ENCODE measurements at regions not wholly inside any gene's neighbourhood (a gene's known extent, or its start where the extent isn't known, plus 50 kb on each side); places are given as distances from the start of the nearest gene placed in this dataset.
A peak's percentile ranks its signal among the peaks of the same experiment; 100 is the strongest.

DNA sequence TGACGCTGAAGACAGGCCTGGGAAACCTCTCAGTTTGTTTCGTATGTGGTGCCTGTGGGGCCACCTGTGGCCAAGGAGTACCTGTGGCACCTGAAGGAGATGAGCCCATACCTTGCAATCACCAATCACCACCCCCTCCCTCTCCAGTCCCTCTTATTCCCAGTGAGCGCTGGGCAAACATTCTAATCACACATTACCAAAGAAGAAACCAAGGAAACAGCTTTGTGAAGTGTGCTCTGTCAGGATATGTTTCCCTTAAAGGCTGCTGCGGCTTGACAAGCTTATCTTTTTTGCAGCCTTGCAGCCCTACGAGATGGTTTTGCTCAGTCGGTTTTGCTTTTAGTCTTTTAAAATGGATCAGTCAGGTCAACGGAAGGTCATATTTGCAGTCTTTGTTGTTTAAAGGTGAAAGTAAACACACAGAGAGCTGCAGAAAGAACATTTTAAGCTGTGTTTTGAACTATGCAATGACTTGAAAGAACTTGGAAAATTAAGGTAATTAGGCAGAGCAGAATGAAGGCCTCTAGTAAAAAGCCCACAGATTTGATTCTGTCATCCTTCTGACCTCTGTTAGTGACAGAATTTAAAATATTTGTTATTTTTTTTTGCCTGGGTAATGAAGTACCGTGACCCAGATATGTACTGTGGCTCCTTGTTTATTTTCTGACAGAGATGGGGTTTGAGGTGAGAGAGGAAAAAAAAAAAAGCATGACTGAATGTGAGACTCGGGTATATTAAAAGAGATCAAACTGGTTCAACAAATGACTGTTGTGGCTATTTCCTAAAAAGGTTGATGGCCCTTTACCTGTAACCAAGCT is 461.4 kb downstream of the NSUN3 start:
- Histone ChIP-seq H3K79me2 (ENCODE audit: low read length) (no peaks in the 10 kb centered on the region), H3K36me3 (replicated peaks; ENCODE audit: low read depth, low read length) (no peaks in the 10 kb centered on the region), H3K27me3 (ENCODE audit: low read depth, low read length) (no peaks in the 10 kb centered on the region), H3K4me2 (ENCODE audit: low read length) (no peak overlapping the region), H3K9me3 (ENCODE audit: insufficient read depth, low read length) (no peaks in the 10 kb centered on the region), H3K4me1 (ENCODE audit: low read length) (peaks cover 13% of the 10 kb centered on the region), H3K4me3 (ENCODE audit: low read length) (no peak overlapping the region), H2AFZ (ENCODE audit: low read depth, low read length) (no peak overlapping the region; the same call in 1 of the 2 replicates), H3K27ac (ENCODE audit: low read length) (no peak overlapping the region), H3K9ac (ENCODE audit: low read length) (no peak overlapping the region), H4K20me1 (ENCODE audit: insufficient read depth, low read length) (no peaks in the 10 kb centered on the region)
- TF ChIP-seq, protein P1, sequence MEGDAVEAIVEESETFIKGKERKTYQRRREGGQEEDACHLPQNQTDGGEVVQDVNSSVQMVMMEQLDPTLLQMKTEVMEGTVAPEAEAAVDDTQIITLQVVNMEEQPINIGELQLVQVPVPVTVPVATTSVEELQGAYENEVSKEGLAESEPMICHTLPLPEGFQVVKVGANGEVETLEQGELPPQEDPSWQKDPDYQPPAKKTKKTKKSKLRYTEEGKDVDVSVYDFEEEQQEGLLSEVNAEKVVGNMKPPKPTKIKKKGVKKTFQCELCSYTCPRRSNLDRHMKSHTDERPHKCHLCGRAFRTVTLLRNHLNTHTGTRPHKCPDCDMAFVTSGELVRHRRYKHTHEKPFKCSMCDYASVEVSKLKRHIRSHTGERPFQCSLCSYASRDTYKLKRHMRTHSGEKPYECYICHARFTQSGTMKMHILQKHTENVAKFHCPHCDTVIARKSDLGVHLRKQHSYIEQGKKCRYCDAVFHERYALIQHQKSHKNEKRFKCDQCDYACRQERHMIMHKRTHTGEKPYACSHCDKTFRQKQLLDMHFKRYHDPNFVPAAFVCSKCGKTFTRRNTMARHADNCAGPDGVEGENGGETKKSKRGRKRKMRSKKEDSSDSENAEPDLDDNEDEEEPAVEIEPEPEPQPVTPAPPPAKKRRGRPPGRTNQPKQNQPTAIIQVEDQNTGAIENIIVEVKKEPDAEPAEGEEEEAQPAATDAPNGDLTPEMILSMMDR (IDR thresholded peaks at IDR 0.05; ENCODE audit: low read depth, low read length) = no peak
- TF ChIP-seq EZH2phosphoT487 (IDR thresholded peaks at IDR 0.05; ENCODE audit: low read depth) = no peak

DNA sequence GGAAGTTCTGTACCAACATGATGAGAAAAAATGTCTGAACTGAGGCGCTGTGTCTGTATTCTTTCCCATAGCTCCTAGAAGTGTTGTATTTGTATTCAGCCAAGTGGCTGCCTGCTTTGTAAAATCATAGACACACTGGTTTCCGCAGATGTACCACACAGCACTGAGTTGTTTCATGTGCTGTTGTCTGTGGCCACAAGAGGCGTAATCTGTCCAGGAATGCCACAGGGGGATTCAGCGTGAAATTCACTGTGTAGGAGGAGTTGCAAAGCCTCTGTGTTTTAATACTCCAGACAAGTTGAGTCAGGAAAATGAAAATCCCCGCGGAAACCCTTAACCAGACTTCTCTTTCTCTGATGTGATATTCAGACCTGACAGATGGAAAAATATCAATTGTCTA is 462.2 kb downstream of the NSUN3 start:
- H3K9me3 ChIP-seq (ENCODE audit: insufficient read depth, low read length) = no peaks in the 10 kb centered on the region
- H3K79me2 ChIP-seq (ENCODE audit: low read length) = no peaks in the 10 kb centered on the region
- H3K27me3 ChIP-seq (ENCODE audit: low read depth, low read length) = no peaks in the 10 kb centered on the region
- peaks cover 13% of the 10 kb centered on the region for H3K4me1 ChIP-seq (ENCODE audit: low read length)
- H2AFZ ChIP-seq (ENCODE audit: low read depth, low read length) = no peak overlapping the region
- no peak for TF ChIP-seq EZH2phosphoT487 (IDR thresholded peaks at IDR 0.05; ENCODE audit: low read depth)
- TF ChIP-seq, protein P1 (IDR thresholded peaks at IDR 0.05; ENCODE audit: low read depth, low read length) = 0 out of 2 replicates have a peak, but pooled peaks have one; percentile 5
- no peak overlapping the region for H3K9ac ChIP-seq (ENCODE audit: low read length)
- H3K4me3 ChIP-seq (ENCODE audit: low read length) = no peak overlapping the region
- no peak overlapping the region for H3K4me2 ChIP-seq (ENCODE audit: low read length)
- no peaks in the 10 kb centered on the region for H3K36me3 ChIP-seq (replicated peaks; ENCODE audit: low read depth, low read length)
- H4K20me1 ChIP-seq (ENCODE audit: insufficient read depth, low read length) = no peaks in the 10 kb centered on the region
- H3K27ac ChIP-seq (ENCODE audit: low read length) = no peak overlapping the region

DNA sequence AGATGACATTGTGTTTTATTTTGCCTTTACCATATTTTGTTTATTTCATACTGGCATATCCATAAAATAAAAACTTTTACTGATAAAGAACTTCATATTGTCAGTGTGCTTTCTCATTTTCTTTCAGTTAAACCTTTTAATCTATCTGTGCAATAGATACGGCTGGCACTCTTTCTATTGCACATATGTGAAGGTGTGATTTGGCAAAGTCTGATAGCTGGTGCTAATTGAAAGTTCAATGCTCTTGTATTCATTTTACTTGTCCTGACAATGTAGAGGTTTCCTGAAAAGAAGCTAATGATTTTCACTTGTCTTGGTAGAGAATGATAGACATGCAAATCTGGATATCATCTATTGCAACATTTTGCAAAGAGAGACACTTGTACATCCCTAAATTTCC is 467.0 kb downstream of the NSUN3 start:
- Histone ChIP-seq H3K9me3 (ENCODE audit: insufficient read depth, low read length) (no peaks in the 10 kb centered on the region), H3K4me3 (ENCODE audit: low read length) (no peak overlapping the region), H3K27me3 (ENCODE audit: low read depth, low read length) (no peaks in the 10 kb centered on the region), H4K20me1 (ENCODE audit: insufficient read depth, low read length) (no peaks in the 10 kb centered on the region), H3K4me1 (ENCODE audit: low read length) (no peaks in the 10 kb centered on the region), H3K4me2 (ENCODE audit: low read length) (no peak overlapping the region), H3K9ac (ENCODE audit: low read length) (no peak overlapping the region), H3K27ac (ENCODE audit: low read length) (no peak overlapping the region), H3K36me3 (replicated peaks; ENCODE audit: low read depth, low read length) (no peaks in the 10 kb centered on the region), H2AFZ (ENCODE audit: low read depth, low read length) (no peak overlapping the region), H3K79me2 (ENCODE audit: low read length) (no peaks in the 10 kb centered on the region)
- TF ChIP-seq, protein P1 (IDR thresholded peaks at IDR 0.05; ENCODE audit: low read depth, low read length) = no peak
- no peak for TF ChIP-seq EZH2phosphoT487 (IDR thresholded peaks at IDR 0.05; ENCODE audit: low read depth)

DNA sequence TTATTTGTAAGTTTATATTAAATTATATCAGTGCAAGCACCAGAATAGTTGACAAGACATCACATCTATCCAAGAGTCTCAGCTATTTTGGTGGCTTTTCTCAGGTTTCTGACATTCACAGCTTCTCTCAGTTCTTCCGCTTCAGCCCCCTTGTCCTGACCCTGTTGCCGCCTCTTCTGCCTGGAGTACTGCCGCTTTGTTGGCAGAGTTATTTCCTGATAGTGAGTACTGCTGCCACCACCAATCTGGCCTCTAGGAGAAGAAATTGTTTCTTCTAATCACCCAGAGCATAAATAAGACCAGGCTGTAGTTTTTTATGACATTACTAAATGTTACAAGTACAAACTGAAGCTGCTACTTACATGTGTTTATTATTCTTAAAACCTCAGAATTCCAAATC is 470.1 kb downstream of the NSUN3 start:
- H2AFZ ChIP-seq (ENCODE audit: low read depth, low read length) = no peak overlapping the region
- no peaks in the 10 kb centered on the region for H3K36me3 ChIP-seq (replicated peaks; ENCODE audit: low read depth, low read length)
- H4K20me1 ChIP-seq (ENCODE audit: insufficient read depth, low read length) = no peaks in the 10 kb centered on the region
- no peak overlapping the region for H3K9ac ChIP-seq (ENCODE audit: low read length)
- no peak overlapping the region for H3K4me3 ChIP-seq (ENCODE audit: low read length)
- no peaks in the 10 kb centered on the region for H3K27me3 ChIP-seq (ENCODE audit: low read depth, low read length)
- H3K9me3 ChIP-seq (ENCODE audit: insufficient read depth, low read length) = no peaks in the 10 kb centered on the region
- H3K4me2 ChIP-seq (ENCODE audit: low read length) = no peak overlapping the region
- H3K27ac ChIP-seq (ENCODE audit: low read length) = no peak overlapping the region
- TF ChIP-seq, protein P1 (IDR thresholded peaks at IDR 0.05; ENCODE audit: low read depth, low read length) = no peak
- TF ChIP-seq EZH2phosphoT487 (IDR thresholded peaks at IDR 0.05; ENCODE audit: low read depth) = no peak
- no peaks in the 10 kb centered on the region for H3K4me1 ChIP-seq (ENCODE audit: low read length)
- no peaks in the 10 kb centered on the region for H3K79me2 ChIP-seq (ENCODE audit: low read length)
